ENCODE measurements at regions not wholly inside any gene's neighbourhood (a gene's known extent, or its start where the extent isn't known, plus 50 kb on each side); places are given as distances from the start of the nearest gene placed in this dataset.

DNA sequence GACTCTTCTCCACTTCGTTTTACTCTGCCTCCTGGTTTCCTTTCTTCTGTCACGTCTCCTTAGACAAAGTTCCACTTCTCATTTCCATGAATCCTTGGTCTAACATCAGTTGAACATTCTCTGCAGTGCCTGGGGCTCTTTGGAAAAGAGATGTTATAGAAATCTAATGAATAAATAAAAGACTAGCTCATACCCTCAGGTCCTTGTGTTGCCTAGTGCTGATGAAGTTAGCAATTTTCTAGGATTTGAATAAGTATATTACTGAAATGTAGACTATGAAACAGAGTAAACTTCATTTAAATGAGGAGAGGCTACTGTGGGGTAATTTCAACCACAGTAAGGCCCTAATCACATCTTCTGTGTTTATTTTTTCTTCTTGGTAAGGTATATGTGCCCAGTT lies 146.9 kb upstream of the CADPS start:
- intact Hi-C loops (cut with DNase I) = no loop called here
- Histone ChIP-seq H3K27ac (no peak overlapping the region), H3K4me3 (no peak overlapping the region), H3K36me3 (no peaks in the 10 kb centered on the region), H3K4me1 (no peaks in the 10 kb centered on the region), H3K27me3 (no peaks in the 10 kb centered on the region), H3K9me3 (peaks cover 0 to 7% of the 10 kb centered on the region in 2 donors)
- DNase-seq = no peak
- no peak for ATAC-seq
- TF ChIP-seq, protein P1, sequence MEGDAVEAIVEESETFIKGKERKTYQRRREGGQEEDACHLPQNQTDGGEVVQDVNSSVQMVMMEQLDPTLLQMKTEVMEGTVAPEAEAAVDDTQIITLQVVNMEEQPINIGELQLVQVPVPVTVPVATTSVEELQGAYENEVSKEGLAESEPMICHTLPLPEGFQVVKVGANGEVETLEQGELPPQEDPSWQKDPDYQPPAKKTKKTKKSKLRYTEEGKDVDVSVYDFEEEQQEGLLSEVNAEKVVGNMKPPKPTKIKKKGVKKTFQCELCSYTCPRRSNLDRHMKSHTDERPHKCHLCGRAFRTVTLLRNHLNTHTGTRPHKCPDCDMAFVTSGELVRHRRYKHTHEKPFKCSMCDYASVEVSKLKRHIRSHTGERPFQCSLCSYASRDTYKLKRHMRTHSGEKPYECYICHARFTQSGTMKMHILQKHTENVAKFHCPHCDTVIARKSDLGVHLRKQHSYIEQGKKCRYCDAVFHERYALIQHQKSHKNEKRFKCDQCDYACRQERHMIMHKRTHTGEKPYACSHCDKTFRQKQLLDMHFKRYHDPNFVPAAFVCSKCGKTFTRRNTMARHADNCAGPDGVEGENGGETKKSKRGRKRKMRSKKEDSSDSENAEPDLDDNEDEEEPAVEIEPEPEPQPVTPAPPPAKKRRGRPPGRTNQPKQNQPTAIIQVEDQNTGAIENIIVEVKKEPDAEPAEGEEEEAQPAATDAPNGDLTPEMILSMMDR (IDR thresholded peaks at IDR 0.05) = no peak

DNA sequence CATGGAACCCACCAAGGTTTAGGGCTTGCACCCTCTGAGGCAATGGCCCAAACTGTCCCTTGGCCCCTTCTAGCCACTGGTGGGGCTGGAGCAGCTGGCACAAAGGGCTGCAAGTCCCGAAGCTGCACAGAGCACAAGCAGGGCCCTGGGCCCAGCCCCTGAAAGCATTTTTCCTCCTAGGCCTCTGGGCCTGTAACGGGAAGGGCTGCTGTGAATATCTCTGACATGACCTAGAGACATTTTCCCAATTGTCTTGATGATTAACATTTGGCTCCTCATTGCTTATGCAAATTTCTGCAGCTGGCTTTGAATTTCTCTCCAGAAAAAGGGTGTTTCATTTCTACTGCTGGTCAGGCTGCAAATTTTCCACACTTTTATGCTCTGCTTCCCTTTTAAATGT lies 151.5 kb upstream of the CADPS start:
- no peak for DNase-seq
- Histone ChIP-seq H3K27me3 (no peaks in the 10 kb centered on the region), H3K36me3 (no peaks in the 10 kb centered on the region), H3K4me3 (no peak overlapping the region), H3K9me3 (peaks cover 0 to 2% of the 10 kb centered on the region in 2 donors), H3K27ac (no peak overlapping the region), H3K4me1 (no peaks in the 10 kb centered on the region)
- TF ChIP-seq, protein P1 (IDR thresholded peaks at IDR 0.05) = no peak
- intact Hi-C loops (cut with DNase I) = no loop called here
- ATAC-seq = no peak

DNA sequence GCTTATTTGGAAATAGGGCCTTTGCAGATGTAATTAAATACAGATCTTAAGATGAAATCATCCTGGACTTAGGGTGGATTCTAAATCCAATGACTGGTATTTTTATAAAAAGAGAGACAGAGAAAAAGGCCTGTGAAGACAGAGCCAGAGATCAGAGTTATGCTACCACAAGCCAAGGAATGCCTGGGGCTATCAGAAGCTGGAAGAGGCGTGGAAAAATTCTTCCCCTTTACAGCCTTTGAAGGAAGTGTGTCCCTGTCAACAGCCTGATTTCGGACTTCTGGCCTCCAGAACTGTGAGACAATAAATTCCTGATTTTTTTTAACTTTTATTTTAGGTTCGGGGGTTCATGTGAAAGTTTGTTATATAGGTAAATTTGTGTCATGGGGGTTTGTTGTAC lies 154.1 kb upstream of the CADPS start:
- Histone ChIP-seq H3K27me3 (no peaks in the 10 kb centered on the region), H3K4me1 (no peaks in the 10 kb centered on the region), H3K9me3 (peaks cover 0 to 2% of the 10 kb centered on the region in 2 donors), H3K27ac (no peak overlapping the region), H3K4me3 (no peak overlapping the region), H3K36me3 (no peaks in the 10 kb centered on the region)
- TF ChIP-seq, protein P1 (IDR thresholded peaks at IDR 0.05) = no peak
- DNase-seq (no peak), ATAC-seq (no peak)
- intact Hi-C loops (cut with DNase I) = no loop called here

DNA sequence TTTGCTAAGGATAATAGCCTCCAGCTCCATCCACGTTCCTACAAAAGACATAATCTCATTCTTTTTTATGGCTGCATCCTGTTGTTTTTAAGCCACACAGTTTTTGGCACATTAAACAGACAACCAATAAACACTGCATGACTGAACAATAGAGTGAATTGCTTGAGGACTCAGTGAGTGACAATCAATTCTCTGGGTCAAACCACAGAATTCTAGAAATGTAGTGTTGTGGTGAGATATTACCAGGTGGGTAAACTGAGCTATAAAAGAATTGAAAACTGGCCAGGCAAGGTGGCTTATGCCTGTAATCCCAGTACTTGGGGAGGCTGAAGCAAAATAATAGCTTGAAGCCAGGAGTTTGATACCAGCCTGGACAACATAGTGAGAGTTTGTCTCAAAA lies 154.7 kb upstream of the CADPS start:
- TF ChIP-seq, protein P1 (IDR thresholded peaks at IDR 0.05) = no peak
- no peaks in the 10 kb centered on the region for H3K27me3 ChIP-seq
- H3K4me1 ChIP-seq = no peaks in the 10 kb centered on the region
- H3K4me3 ChIP-seq = no peak overlapping the region
- intact Hi-C loops (cut with DNase I) = no loop called here
- no peak for ATAC-seq
- no peaks in the 10 kb centered on the region for H3K36me3 ChIP-seq
- peaks cover 0 to 2% of the 10 kb centered on the region in 2 donors for H3K9me3 ChIP-seq
- DNase-seq = no peak
- H3K27ac ChIP-seq = no peak overlapping the region

DNA sequence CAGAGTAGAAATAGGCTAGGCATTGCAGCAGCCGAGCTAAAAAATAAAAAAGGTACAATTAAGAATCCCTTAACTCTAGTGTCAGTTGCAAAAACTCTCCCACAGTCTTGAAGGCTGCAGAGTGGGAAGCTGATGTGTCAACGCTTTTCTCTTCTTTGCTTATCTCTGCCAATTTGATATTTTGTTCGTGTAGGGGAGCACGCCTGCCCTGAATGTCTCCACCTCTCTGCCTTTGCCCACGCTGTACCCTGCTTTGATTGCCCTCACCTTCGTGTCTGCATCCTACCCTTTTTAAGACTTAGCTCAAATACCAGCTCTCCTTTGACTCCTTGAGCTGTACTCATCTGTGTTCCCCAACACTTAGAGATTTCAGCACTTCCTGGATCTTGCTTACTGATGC lies 155.4 kb upstream of the CADPS start:
- no peak overlapping the region for H3K4me3 ChIP-seq
- TF ChIP-seq, protein P1 (IDR thresholded peaks at IDR 0.05) = no peak
- H3K9me3 ChIP-seq = peaks cover 0 to 2% of the 10 kb centered on the region in 2 donors
- H3K36me3 ChIP-seq = no peaks in the 10 kb centered on the region
- H3K4me1 ChIP-seq = no peaks in the 10 kb centered on the region
- no peaks in the 10 kb centered on the region for H3K27me3 ChIP-seq
- no peak overlapping the region for H3K27ac ChIP-seq
- intact Hi-C loops (cut with DNase I) = no loop called here
- ATAC-seq (no peak), DNase-seq (no peak)
